ENCODE measurements at regions not wholly inside any gene's neighbourhood (a gene's known extent, or its start where the extent isn't known, plus 50 kb on each side); places are given as distances from the start of the nearest gene placed in this dataset.
"Not testable (repeated sequence)": the region's sequence is repeated elsewhere in the genome, so short reads cannot be mapped to it uniquely, and the experiment has no call there.

DNA sequence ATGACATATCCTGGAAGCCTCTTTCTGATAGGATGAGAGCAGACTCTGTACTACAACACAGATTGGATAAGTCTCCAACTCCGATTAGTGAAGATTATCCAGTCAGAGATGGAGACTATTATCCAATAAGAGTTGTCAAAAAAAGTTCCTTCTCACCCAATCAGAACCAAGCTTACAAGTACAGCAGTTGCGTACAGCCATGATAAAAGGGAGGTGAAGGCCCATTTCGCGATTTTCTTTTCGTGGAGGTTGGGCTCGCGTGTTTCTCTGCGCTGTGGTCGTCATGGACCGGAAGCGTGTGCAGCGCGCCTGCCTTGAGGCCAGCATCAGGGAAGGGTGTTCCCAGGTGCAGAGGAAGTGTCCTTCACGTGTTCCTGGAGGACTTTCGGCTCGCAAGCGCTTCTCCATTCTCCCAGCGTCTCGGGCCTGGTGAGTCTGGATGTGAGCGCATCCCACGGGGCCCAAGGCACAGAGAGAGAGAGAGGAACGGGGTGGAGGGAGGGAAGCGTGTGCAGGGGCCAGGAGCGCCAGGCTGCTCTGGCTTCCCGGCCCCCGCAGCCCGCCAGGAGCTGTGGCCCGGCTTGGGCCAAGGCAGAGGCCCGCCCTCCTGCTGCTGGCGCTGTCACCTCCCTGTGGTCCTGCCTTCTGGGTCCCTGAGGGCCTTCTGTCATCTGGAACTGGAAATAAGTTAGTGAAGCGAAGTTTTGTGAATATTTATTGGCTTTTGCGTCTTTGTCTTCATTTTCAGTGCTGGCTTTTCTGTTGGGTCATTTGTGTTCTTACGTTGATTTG, 53.9 kb downstream of the CDRT15L2 start:
- DNase-seq (ENCODE audit: low read depth, low spot score); H3K36me3 ChIP-seq (ENCODE audit: control insufficient read depth in 2 of 2, extremely low read depth in 1 of 2, insufficient read depth in 2 of 2, low read length in 2 of 2); intact Hi-C loops (cut with micrococcal nuclease); H3K9ac ChIP-seq (replicated peaks; ENCODE audit: extremely low read depth, insufficient read depth, low read length); dilution Hi-C loops (cut with MboI; ENCODE audit: extremely low pct_ligation_motif_present, low sequenced_read_pairs); POLR2A ChIA-PET; BruUV-seq (replicated peaks); H3K9me3 ChIP-seq (replicated peaks; ENCODE audit: control insufficient read depth, insufficient read depth, low read length); H3K4me3 ChIP-seq (replicated peaks in 1 of 3; ENCODE audit: insufficient read depth in 1 of 3, low read depth in 1 of 3, low read length in 3 of 3); H3K4me2 ChIP-seq (ENCODE audit: insufficient read depth, low read length); H3K9me1 ChIP-seq (replicated peaks; ENCODE audit: control insufficient read depth, extremely low read depth, insufficient read depth, low read length); H3K27ac ChIP-seq (ENCODE audit: insufficient read depth, low read depth, low read length); H3K79me2 ChIP-seq (ENCODE audit: control insufficient read depth, insufficient read depth, low read length); FAIRE-seq; H3K27me3 ChIP-seq (ENCODE audit: control insufficient read depth in 2 of 2, insufficient read depth in 2 of 2, low read length in 2 of 2); H2AFZ ChIP-seq (ENCODE audit: low read depth, low read length); H4K20me1 ChIP-seq (replicated peaks; ENCODE audit: control insufficient read depth, extremely low read depth, insufficient read depth, low read length); H3K4me1 ChIP-seq (ENCODE audit: control insufficient read depth, extremely low read depth, insufficient read depth, low read length); CTCF ChIA-PET: not testable (repeated sequence)

GRCh38 chr17:20640147-20640546, 60.6 kb downstream of the CDRT15L2 start:
- H3K36me3 ChIP-seq (ENCODE audit: control insufficient read depth in 2 of 2, extremely low read depth in 1 of 2, insufficient read depth in 2 of 2, low read length in 2 of 2); POLR2A ChIA-PET; BruUV-seq (replicated peaks); H3K27me3 ChIP-seq (ENCODE audit: control insufficient read depth in 2 of 2, insufficient read depth in 2 of 2, low read length in 2 of 2); DNase-seq (ENCODE audit: low read depth, low spot score); dilution Hi-C loops (cut with MboI; ENCODE audit: extremely low pct_ligation_motif_present, low sequenced_read_pairs); H3K4me2 ChIP-seq (ENCODE audit: insufficient read depth, low read length); H3K4me1 ChIP-seq (ENCODE audit: control insufficient read depth, extremely low read depth, insufficient read depth, low read length); H3K9ac ChIP-seq (replicated peaks; ENCODE audit: extremely low read depth, insufficient read depth, low read length); H3K79me2 ChIP-seq (ENCODE audit: control insufficient read depth, insufficient read depth, low read length); H3K4me3 ChIP-seq (replicated peaks in 1 of 3; ENCODE audit: insufficient read depth in 1 of 3, low read depth in 1 of 3, low read length in 3 of 3); H2AFZ ChIP-seq (ENCODE audit: low read depth, low read length); CTCF ChIA-PET; FAIRE-seq; H3K9me1 ChIP-seq (replicated peaks; ENCODE audit: control insufficient read depth, extremely low read depth, insufficient read depth, low read length); H4K20me1 ChIP-seq (replicated peaks; ENCODE audit: control insufficient read depth, extremely low read depth, insufficient read depth, low read length); H3K27ac ChIP-seq (ENCODE audit: insufficient read depth, low read depth, low read length); intact Hi-C loops (cut with micrococcal nuclease); H3K9me3 ChIP-seq (replicated peaks; ENCODE audit: control insufficient read depth, insufficient read depth, low read length): not testable (repeated sequence)

Data from endothelial cell of umbilical vein (primary cell).